ENCODE measurements at regions not wholly inside any gene's neighbourhood (a gene's known extent, or its start where the extent isn't known, plus 50 kb on each side); places are given as distances from the start of the nearest gene placed in this dataset.
"Not testable (repeated sequence)": the region's sequence is repeated elsewhere in the genome, so short reads cannot be mapped to it uniquely, and the experiment has no call there.

GRCh38 chr4:151541389-151542071, 132.6 kb downstream of the FHIP1A start:
- Mint-ChIP-seq H3K36me3 (ENCODE audit: insufficient read depth, unreplicated experiment) (no peaks in the 10 kb centered on the region), H3K9me3 (ENCODE audit: unreplicated experiment) (no peaks in the 10 kb centered on the region), H3K4me3 (ENCODE audit: unreplicated experiment) (peak overlapping the region; percentile 57), H3K27ac (ENCODE audit: low read depth, unreplicated experiment) (peak overlapping the region; percentile 85), H3K27me3 (ENCODE audit: insufficient read depth, unreplicated experiment) (no peaks in the 10 kb centered on the region), H3K4me1 (ENCODE audit: insufficient read depth, unreplicated experiment) (peaks cover 42% of the 10 kb centered on the region)
- CTCF ChIA-PET: interaction anchor here (0.6 to 2.2 kb wide), 10 partner anchors 17 to 395 kb away, joined by 3 to 6 read pairs (median 4); no protein-coding TSS in a partner anchor
- peak; percentile 88 for DNase-seq (ENCODE audit: unreplicated experiment)
- no TSS peak for BruUV-seq (replicated peaks)
- intact Hi-C loops (cut with micrococcal nuclease): loop anchor here (1.0 kb wide), 1 partner anchor 133 kb away; no protein-coding TSS in a partner anchor
- no peak for TF ChIP-seq CTCF (IDR thresholded peaks at IDR 0.05; ENCODE audit: unreplicated experiment)
- POLR2A ChIA-PET: interaction anchor here (0.6 to 4.7 kb wide), 42 partner anchors 12 to 815 kb away, joined by 3 to 90 read pairs (median 4); partner anchors contain the start of genes FHIP1A and SH3D19

GRCh38 chr4:151548708-151549107, 139.7 kb downstream of the FHIP1A start:
- Mint-ChIP-seq H3K36me3 (ENCODE audit: insufficient read depth, unreplicated experiment) (peaks cover 12% of the 10 kb centered on the region), H3K27me3 (ENCODE audit: insufficient read depth, unreplicated experiment) (no peaks in the 10 kb centered on the region), H3K4me3 (ENCODE audit: unreplicated experiment) (no peak overlapping the region), H3K27ac (ENCODE audit: low read depth, unreplicated experiment) (no peak overlapping the region), H3K4me1 (ENCODE audit: insufficient read depth, unreplicated experiment) (no peaks in the 10 kb centered on the region), H3K9me3 (ENCODE audit: unreplicated experiment) (peaks cover 8% of the 10 kb centered on the region)
- ChIA-PET CTCF (interaction anchor here (0.6 to 0.7 kb wide), 2 partner anchors 25 to 272 kb away, joined by 3 read pairs; no protein-coding TSS in a partner anchor), POLR2A (interaction anchor here (1.1 kb wide), 1 partner anchor 133 kb away, joined by 3 read pairs; no protein-coding TSS in a partner anchor)
- no peak for DNase-seq (ENCODE audit: unreplicated experiment)
- intact Hi-C loops (cut with micrococcal nuclease): no loop called here
- no peak for TF ChIP-seq CTCF (IDR thresholded peaks at IDR 0.05; ENCODE audit: unreplicated experiment)
- no TSS peak for BruUV-seq (replicated peaks)

- BruUV-seq (replicated peaks); H3K4me1 Mint-ChIP-seq (ENCODE audit: insufficient read depth, unreplicated experiment); intact Hi-C loops (cut with micrococcal nuclease); H3K4me3 Mint-ChIP-seq (ENCODE audit: unreplicated experiment); H3K27me3 Mint-ChIP-seq (ENCODE audit: insufficient read depth, unreplicated experiment); H3K9me3 Mint-ChIP-seq (ENCODE audit: unreplicated experiment); H3K27ac Mint-ChIP-seq (ENCODE audit: low read depth, unreplicated experiment); DNase-seq (ENCODE audit: unreplicated experiment): not testable (repeated sequence)
- H3K36me3 Mint-ChIP-seq (ENCODE audit: insufficient read depth, unreplicated experiment): peaks cover 12% of the 10 kb centered on the region
- ChIA-PET CTCF (interaction anchor here (0.6 kb wide), 1 partner anchor 25 kb away, joined by 3 read pairs; no protein-coding TSS in a partner anchor), POLR2A (interaction anchor here (0.6 kb wide), 1 partner anchor 264 kb away, joined by 3 read pairs; no protein-coding TSS in a partner anchor)
Measured at GRCh38 chr4:151549378-151549777, 140.4 kb downstream of the FHIP1A start.

- H3K36me3 Mint-ChIP-seq (ENCODE audit: insufficient read depth, unreplicated experiment): peaks cover 11% of the 10 kb centered on the region
- peaks cover 5% of the 10 kb centered on the region for H3K4me1 Mint-ChIP-seq (ENCODE audit: insufficient read depth, unreplicated experiment)
- BruUV-seq (replicated peaks): no TSS peak
- POLR2A ChIA-PET: interaction anchor here (0.7 to 1.0 kb wide), 3 partner anchors 13 to 195 kb away, joined by 3 to 5 read pairs (median 3); no protein-coding TSS in a partner anchor
- TF ChIP-seq CTCF (IDR thresholded peaks at IDR 0.05; ENCODE audit: unreplicated experiment): no peak
- no peaks in the 10 kb centered on the region for H3K27me3 Mint-ChIP-seq (ENCODE audit: insufficient read depth, unreplicated experiment)
- no peak overlapping the region for H3K4me3 Mint-ChIP-seq (ENCODE audit: unreplicated experiment)
- peaks cover 5% of the 10 kb centered on the region for H3K9me3 Mint-ChIP-seq (ENCODE audit: unreplicated experiment)
- CTCF ChIA-PET: interaction anchor here (0.6 kb wide), 1 partner anchor 16 kb away, joined by 3 read pairs; no protein-coding TSS in a partner anchor
- intact Hi-C loops (cut with micrococcal nuclease): no loop called here
- DNase-seq (ENCODE audit: unreplicated experiment): no peak
- no peak overlapping the region for H3K27ac Mint-ChIP-seq (ENCODE audit: low read depth, unreplicated experiment)
Measured at GRCh38 chr4:151553874-151554273, 144.9 kb downstream of the FHIP1A start.

Data from MCF 10A (cell line).